T-helper 2 cell treated with Interferon-gamma antibody and Interleukin-4, amounts not matched to agents 5 μg/mL and 100 μg/mL, for 36 hours (primary cell): ENCODE measurements at regions not wholly inside any gene's neighbourhood (a gene's known extent, or its start where the extent isn't known, plus 50 kb on each side); places are given as distances from the start of the nearest gene placed in this dataset.

Experiments
- DNase-seq: peaks from one replicate; pipeline ENCODE4 v3.0.0; 2021; ENCODE audit warnings: low spot score
- H3K27ac Mint-ChIP-seq: one replicate; pipeline ENCODE4 v1.8.0; 2021; ENCODE audit warnings: mild to moderate bottlenecking, mixed read lengths
- H3K27me3 Mint-ChIP-seq: one replicate; pipeline ENCODE4 v1.8.0; 2021; ENCODE audit warnings: low read depth, mixed read lengths
- H3K36me3 Mint-ChIP-seq: one replicate; pipeline ENCODE4 v1.8.0; 2021; ENCODE audit warnings: low read depth, mixed read lengths
- H3K4me1 Mint-ChIP-seq: one replicate; pipeline ENCODE4 v1.8.0; 2021; ENCODE audit warnings: low read depth, mixed read lengths
- H3K4me3 Mint-ChIP-seq: one replicate; pipeline ENCODE4 v1.8.0; 2022; ENCODE audit warnings: mild to moderate bottlenecking, moderate library complexity, mixed read lengths
- H3K9me3 Mint-ChIP-seq: one replicate; pipeline ENCODE4 v1.8.0; 2021; ENCODE audit warnings: mixed read lengths

DNA sequence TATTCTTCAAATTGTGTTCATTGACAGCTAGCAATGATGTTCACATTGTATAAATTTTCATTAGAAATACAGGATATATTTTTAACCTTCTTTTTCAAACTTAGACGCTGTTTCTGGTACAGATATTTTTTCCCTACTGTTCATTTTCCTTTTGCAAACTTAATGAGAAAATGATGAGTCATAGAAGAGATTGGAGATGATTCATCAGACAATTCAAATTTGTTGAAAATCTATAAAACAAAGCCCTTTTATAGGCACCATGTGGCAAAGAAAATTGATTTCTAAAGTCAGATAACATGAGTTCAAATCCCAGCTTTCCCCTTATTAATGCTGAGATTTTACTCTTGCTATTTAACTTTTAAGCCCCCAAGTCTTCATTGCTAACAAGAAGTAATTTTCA lies 728.8 kb upstream of the DDX18 start:
- Mint-ChIP-seq H3K27me3 (no peaks in the 10 kb centered on the region), H3K36me3 (no peaks in the 10 kb centered on the region), H3K9me3 (peaks cover 7% of the 10 kb centered on the region), H3K27ac (no peak overlapping the region), H3K4me1 (no peaks in the 10 kb centered on the region), H3K4me3 (no peak overlapping the region)
- no peak for DNase-seq

DNA sequence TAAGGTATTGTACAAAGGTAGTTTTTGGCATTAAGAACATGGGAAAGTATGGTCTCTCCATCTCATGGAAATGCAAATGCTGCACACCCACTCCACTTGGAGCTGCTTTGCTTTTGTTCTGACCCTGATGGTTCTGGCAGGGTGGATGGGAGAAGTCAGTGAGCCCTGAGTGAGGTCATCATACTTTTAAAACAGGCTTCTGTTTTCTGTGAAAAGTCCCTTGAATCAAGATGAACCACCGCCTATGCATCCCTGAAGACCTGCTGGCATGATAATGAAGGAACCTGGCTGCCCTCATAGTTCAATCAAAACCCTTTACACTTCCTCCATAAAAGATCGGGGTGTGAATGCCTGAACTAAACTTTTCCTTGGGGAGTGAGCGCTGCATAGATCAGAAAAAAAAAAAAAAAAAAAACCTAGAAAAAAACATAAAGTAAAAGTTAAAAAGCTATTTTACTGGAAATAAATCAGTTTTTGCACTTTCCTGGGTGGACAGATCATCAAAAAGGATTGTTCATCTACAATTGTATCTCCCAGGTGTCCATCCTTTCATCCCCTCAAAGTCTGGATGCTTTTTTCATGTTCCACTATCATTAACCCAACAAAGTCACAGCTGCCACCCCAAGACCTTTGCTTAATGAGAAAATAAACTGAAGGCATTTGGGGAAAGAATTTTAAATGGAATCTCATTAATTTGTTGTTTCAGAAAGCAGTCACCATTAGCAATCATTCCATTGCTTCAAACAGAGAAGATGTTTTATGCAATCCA lies 728.1 kb upstream of the DDX18 start:
- no peak for DNase-seq
- Mint-ChIP-seq H3K4me1 (no peaks in the 10 kb centered on the region), H3K9me3 (peaks cover 7% of the 10 kb centered on the region), H3K36me3 (no peaks in the 10 kb centered on the region), H3K27ac (no peak overlapping the region), H3K4me3 (no peak overlapping the region), H3K27me3 (no peaks in the 10 kb centered on the region)

DNA sequence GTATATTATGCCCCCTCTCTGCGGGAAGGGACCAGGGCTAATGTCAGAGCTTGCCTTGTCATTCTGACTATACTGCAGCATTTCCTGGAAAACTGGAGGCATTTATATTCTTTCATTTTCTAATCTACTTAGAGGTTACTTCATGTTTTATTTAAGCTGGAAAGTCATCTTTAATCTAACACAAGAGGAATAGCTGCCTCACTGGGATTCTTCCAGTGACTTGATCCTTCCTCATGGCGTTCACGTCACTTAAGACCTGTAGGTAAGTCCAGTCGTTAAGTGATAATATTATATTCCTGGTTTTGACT lies 727.6 kb upstream of the DDX18 start:
- DNase-seq, result no peak
- H3K4me3 Mint-ChIP-seq, result no peak overlapping the region
- H3K4me1 Mint-ChIP-seq, result no peaks in the 10 kb centered on the region
- H3K27me3 Mint-ChIP-seq, result no peaks in the 10 kb centered on the region
- H3K9me3 Mint-ChIP-seq, result peaks cover 7% of the 10 kb centered on the region
- no peak overlapping the region for H3K27ac Mint-ChIP-seq
- no peaks in the 10 kb centered on the region for H3K36me3 Mint-ChIP-seq

- Mint-ChIP-seq H3K4me3 (no peak overlapping the region), H3K27ac (no peak overlapping the region), H3K36me3 (no peaks in the 10 kb centered on the region), H3K9me3 (peaks cover 8% of the 10 kb centered on the region), H3K4me1 (no peaks in the 10 kb centered on the region), H3K27me3 (no peaks in the 10 kb centered on the region)
- no peak for DNase-seq
These were observed 726.8 kb upstream of the DDX18 start for GRCh38 chr2:117087535-117088291.

- Mint-ChIP-seq H3K27me3 (no peaks in the 10 kb centered on the region), H3K36me3 (no peaks in the 10 kb centered on the region), H3K27ac (no peak overlapping the region), H3K9me3 (peaks cover 13% of the 10 kb centered on the region), H3K4me1 (no peaks in the 10 kb centered on the region), H3K4me3 (no peak overlapping the region)
- no peak for DNase-seq
These were observed 723.3 kb upstream of the DDX18 start for GRCh38 chr2:117091041-117091837.

GRCh38 chr2:117101613-117102012 lies 712.9 kb upstream of the DDX18 start:
- Mint-ChIP-seq H3K36me3 (no peaks in the 10 kb centered on the region), H3K4me1 (no peaks in the 10 kb centered on the region)

GRCh38 chr2:117108741-117109267 lies 705.7 kb upstream of the DDX18 start:
- Mint-ChIP-seq H3K9me3 (peaks cover 60% of the 10 kb centered on the region), H3K36me3 (no peaks in the 10 kb centered on the region), H3K27ac (no peak overlapping the region), H3K27me3 (no peaks in the 10 kb centered on the region), H3K4me3 (no peak overlapping the region), H3K4me1 (no peaks in the 10 kb centered on the region)
- DNase-seq, result no peak

More at GRCh38 chr2:117101613-117102012, 712.9 kb upstream of the DDX18 start:
- Mint-ChIP-seq H3K27me3 (no peaks in the 10 kb centered on the region), H3K4me3 (no peak overlapping the region), H3K27ac (no peak overlapping the region), H3K9me3 (peaks cover 27% of the 10 kb centered on the region)
- DNase-seq, result no peak

DNA sequence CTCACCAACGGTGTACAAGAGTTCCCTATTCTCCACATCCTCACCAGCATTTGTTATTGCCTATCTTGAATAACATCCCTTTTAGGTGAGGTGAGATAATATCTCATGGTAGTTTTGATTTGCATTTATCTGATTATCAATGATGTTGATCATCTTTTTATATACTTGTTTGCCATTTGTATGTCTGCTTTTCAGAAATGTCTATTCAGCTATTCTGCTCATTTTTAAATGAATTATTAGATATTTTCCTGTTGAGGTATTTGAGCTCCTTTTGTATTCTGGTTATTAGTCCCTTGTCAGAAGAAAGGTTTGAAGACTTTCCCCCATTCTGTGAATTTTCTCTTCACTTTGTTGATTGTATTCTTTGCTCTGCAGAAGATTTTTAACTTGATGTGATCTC lies 695.5 kb upstream of the DDX18 start:
- no peak for DNase-seq
- H3K36me3 Mint-ChIP-seq, result no peaks in the 10 kb centered on the region
- H3K9me3 Mint-ChIP-seq, result peaks cover 10% of the 10 kb centered on the region
- H3K27ac Mint-ChIP-seq, result no peak overlapping the region
- H3K4me3 Mint-ChIP-seq, result no peak overlapping the region
- no peaks in the 10 kb centered on the region for H3K27me3 Mint-ChIP-seq
- no peaks in the 10 kb centered on the region for H3K4me1 Mint-ChIP-seq

- DNase-seq, result no peak
- Mint-ChIP-seq H3K27me3 (no peaks in the 10 kb centered on the region), H3K36me3 (no peaks in the 10 kb centered on the region), H3K4me1 (no peaks in the 10 kb centered on the region), H3K4me3 (no peak overlapping the region), H3K9me3 (peaks cover 23% of the 10 kb centered on the region), H3K27ac (no peak overlapping the region)
These were observed 691.1 kb upstream of the DDX18 start for GRCh38 chr2:117123362-117123761.

DNA sequence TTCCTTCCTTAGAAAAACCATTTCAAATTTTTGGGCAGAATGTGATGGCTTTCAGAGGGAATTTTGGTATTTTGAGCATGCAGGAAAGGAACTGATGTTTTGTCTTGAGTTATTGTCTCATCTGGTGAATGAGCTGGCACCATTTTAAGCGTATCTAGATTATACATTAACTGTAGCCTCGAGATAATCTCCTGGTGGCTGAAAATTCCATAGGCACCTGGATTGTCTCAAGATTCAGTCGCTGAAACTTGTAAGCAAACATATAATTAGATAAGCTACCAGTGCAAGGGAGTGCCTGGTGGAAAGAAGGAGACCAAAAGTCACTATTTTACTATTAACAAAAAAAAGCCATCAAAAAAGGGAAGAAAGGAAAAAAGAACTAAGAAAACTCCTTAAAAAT lies 687.8 kb upstream of the DDX18 start:
- Mint-ChIP-seq H3K4me3 (no peak overlapping the region), H3K27ac (no peak overlapping the region), H3K4me1 (no peaks in the 10 kb centered on the region), H3K36me3 (no peaks in the 10 kb centered on the region), H3K27me3 (no peaks in the 10 kb centered on the region), H3K9me3 (peaks cover 34% of the 10 kb centered on the region)
- no peak for DNase-seq

GRCh38 chr2:117127680-117128079 lies 686.8 kb upstream of the DDX18 start:
- Mint-ChIP-seq H3K27ac (no peak overlapping the region), H3K4me3 (no peak overlapping the region), H3K4me1 (no peaks in the 10 kb centered on the region), H3K36me3 (no peaks in the 10 kb centered on the region), H3K27me3 (no peaks in the 10 kb centered on the region), H3K9me3 (peaks cover 34% of the 10 kb centered on the region)
- no peak for DNase-seq

GRCh38 chr2:117128461-117128860 lies 686.0 kb upstream of the DDX18 start:
- H3K4me1 Mint-ChIP-seq, result no peaks in the 10 kb centered on the region
- no peak overlapping the region for H3K4me3 Mint-ChIP-seq
- H3K9me3 Mint-ChIP-seq, result peaks cover 34% of the 10 kb centered on the region
- no peak overlapping the region for H3K27ac Mint-ChIP-seq
- DNase-seq, result no peak
- no peaks in the 10 kb centered on the region for H3K27me3 Mint-ChIP-seq
- no peaks in the 10 kb centered on the region for H3K36me3 Mint-ChIP-seq

GRCh38 chr2:117137371-117137770 lies 677.1 kb upstream of the DDX18 start:
- peaks cover 12% of the 10 kb centered on the region for H3K9me3 Mint-ChIP-seq
- H3K4me3 Mint-ChIP-seq, result no peak overlapping the region
- H3K4me1 Mint-ChIP-seq, result no peaks in the 10 kb centered on the region
- no peak overlapping the region for H3K27ac Mint-ChIP-seq
- no peak for DNase-seq
- no peaks in the 10 kb centered on the region for H3K36me3 Mint-ChIP-seq
- no peaks in the 10 kb centered on the region for H3K27me3 Mint-ChIP-seq
